Upper lobe of left lung (tissue), 4 donors: ENCODE measurements at regions not wholly inside any gene's neighbourhood (a gene's known extent, or its start where the extent isn't known, plus 50 kb on each side); places are given as distances from the start of the nearest gene placed in this dataset.

ENCODE experiments used
- POLR2A ChIP-seq, 4 donors: fragments of 450-650 bp; IDR thresholded peaks; one replicate each; pipeline ENCODE4 v1.5.1; 2016 to 2017; ENCODE audit warnings: antibody characterized with exemption in 4 of 4, mild to moderate bottlenecking in 2 of 4
- TF ChIP-seq, protein P1 (sequence below), 6 experiments: fragments of 450-650 bp in 4 of 6; fragments of 200-600 bp in 2 of 6; sonication (generic) in 2 of 6; IDR thresholded peaks; one replicate each; pipeline ENCODE4 v1.5.1; 2016 to 2019; ENCODE audit warnings: antibody characterized with exemption in 6 of 6

DNA sequence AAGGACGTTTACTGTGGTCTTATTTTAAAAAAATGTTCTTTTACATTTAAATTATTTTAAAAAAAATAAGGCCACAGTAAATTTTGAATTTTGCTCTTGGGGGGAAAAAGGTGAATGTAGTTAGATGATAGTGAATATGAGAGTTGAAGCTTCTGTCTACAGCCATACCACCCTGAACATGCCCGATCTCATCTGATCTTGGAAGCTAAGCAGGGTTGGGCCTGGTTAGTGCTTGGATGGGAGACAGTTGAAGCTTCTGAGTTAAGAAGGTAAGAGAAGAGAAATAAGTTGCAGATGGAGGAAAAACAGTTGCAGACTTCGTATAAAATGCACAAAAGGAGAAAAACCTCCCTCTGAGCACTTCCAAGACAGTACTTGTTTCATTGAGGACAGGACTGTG is 115.6 kb upstream of the NR3C2 start:
- TF ChIP-seq, protein P1, sequence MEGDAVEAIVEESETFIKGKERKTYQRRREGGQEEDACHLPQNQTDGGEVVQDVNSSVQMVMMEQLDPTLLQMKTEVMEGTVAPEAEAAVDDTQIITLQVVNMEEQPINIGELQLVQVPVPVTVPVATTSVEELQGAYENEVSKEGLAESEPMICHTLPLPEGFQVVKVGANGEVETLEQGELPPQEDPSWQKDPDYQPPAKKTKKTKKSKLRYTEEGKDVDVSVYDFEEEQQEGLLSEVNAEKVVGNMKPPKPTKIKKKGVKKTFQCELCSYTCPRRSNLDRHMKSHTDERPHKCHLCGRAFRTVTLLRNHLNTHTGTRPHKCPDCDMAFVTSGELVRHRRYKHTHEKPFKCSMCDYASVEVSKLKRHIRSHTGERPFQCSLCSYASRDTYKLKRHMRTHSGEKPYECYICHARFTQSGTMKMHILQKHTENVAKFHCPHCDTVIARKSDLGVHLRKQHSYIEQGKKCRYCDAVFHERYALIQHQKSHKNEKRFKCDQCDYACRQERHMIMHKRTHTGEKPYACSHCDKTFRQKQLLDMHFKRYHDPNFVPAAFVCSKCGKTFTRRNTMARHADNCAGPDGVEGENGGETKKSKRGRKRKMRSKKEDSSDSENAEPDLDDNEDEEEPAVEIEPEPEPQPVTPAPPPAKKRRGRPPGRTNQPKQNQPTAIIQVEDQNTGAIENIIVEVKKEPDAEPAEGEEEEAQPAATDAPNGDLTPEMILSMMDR (IDR thresholded peaks at IDR 0.05): no peak
- TF ChIP-seq POLR2A (IDR thresholded peaks at IDR 0.05): no peak
